K562 (cell line): ENCODE measurements at regions not wholly inside any gene's neighbourhood (a gene's known extent, or its start where the extent isn't known, plus 50 kb on each side); places are given as distances from the start of the nearest gene placed in this dataset.
A peak's percentile ranks its signal among the peaks of the same experiment; 100 is the strongest.

Source experiments
- BRD4 ChIP-seq: fragments of 200-600 bp; sonication (generic); IDR thresholded peaks from 2 replicates; pipeline ENCODE4 v1.6.1; 2017; ENCODE audit warnings: inconsistent platforms
- CBX3 ChIP-seq, 2 experiments: IDR thresholded peaks; 1 replicate in 1 of 2; 2 replicates in 1 of 2; pipeline ENCODE4 v1.6.1; 2012; ENCODE audit warnings: inconsistent platforms in 2 of 2, low read length in 2 of 2, borderline replicate concordance in 1 of 2, control low read depth in 1 of 2
- CHAMP1 ChIP-seq: fragments of 450-650 bp; IDR thresholded peaks from 2 replicates; pipeline ENCODE4 v1.6.1; 2016; ENCODE audit warnings: mild to moderate bottlenecking
- EHMT2 ChIP-seq: fragments of 450-650 bp; IDR thresholded peaks from 2 replicates; pipeline ENCODE4 v1.6.1; 2018; ENCODE audit warnings: antibody characterized with exemption
- GABPA ChIP-seq: fragments of 200-800 bp; sonication (Bioruptor generic); conservative IDR thresholded peaks from 2 replicates; pipeline ENCODE4 v1.6.1; 2016; ENCODE audit warnings: low read depth, missing genetic modification characterization, missing compliant biosample characterization
- GABPB2 ChIP-seq: fragments of 250-450 bp; sonication (Bioruptor Pico); conservative IDR thresholded peaks from 2 replicates; pipeline ENCODE4 v1.5.1; 2021; ENCODE audit warnings: mild to moderate bottlenecking
- GATAD2A ChIP-seq: fragments of 450-650 bp; IDR thresholded peaks from 2 replicates; pipeline ENCODE4 v1.6.1; 2017
- HOXB6 ChIP-seq: fragments of 250-450 bp; sonication (Bioruptor Pico); IDR thresholded peaks from 2 replicates; pipeline ENCODE4 v1.5.1; 2022; ENCODE audit warnings: mild to moderate bottlenecking, borderline replicate concordance
- NR2C2 ChIP-seq, 2 experiments: fragments of 200-800 bp in 1 of 2; sonication (Bioruptor generic) in 1 of 2; sonication (generic) in 1 of 2; formaldehyde crosslinking in 1 of 2; IDR thresholded peaks; 2 replicates each; pipeline versions ENCODE4 v1.6.1 to v1.8.0; 2016 to 2022; ENCODE audit warnings: mild to moderate bottlenecking in 1 of 2, missing compliant biosample characterization in 1 of 2, missing genetic modification characterization in 1 of 2, missing genetic modification reagents in 1 of 2
- POLR2H ChIP-seq: IDR thresholded peaks from 2 replicates; pipeline ENCODE4 v1.6.1; 2016; ENCODE audit warnings: missing genetic modification characterization, low read depth, mild to moderate bottlenecking, control low read depth, missing compliant biosample characterization, moderate library complexity
- SMARCB1 ChIP-seq: IDR thresholded peaks from 2 replicates; pipeline ENCODE4 v1.6.1; 2011; ENCODE audit warnings: improper control_type of control experiment, low read depth; ENCODE audit not compliant: insufficient read length
- YBX1 ChIP-seq: fragments of 450-650 bp; IDR thresholded peaks from 2 replicates; pipeline ENCODE4 v1.7.1; 2016; ENCODE audit warnings: mild to moderate bottlenecking
- ZBTB11 ChIP-seq, 3 experiments: fragments of 200-800 bp in 1 of 3; fragments of 250-450 bp in 1 of 3; fragments of 450-650 bp in 1 of 3; sonication (Bioruptor Pico) in 1 of 3; sonication (Bioruptor generic) in 1 of 3; formaldehyde crosslinking in 1 of 3; IDR thresholded peaks; 2 replicates each; pipeline versions ENCODE4 v1.6.1 to v1.8.0; 2016 to 2022; ENCODE audit warnings: mild to moderate bottlenecking in 2 of 3, missing genetic modification characterization in 2 of 3, missing compliant biosample characterization in 1 of 3, moderate library complexity in 1 of 3
- ZNF449 ChIP-seq: fragments of 250-450 bp; sonication (Bioruptor Pico); IDR thresholded peaks from 2 replicates; pipeline ENCODE4 v1.8.0; 2022; ENCODE audit warnings: moderate library complexity, mild to moderate bottlenecking, inconsistent platforms
- ZNF639 ChIP-seq, 2 experiments: fragments of 200-800 bp in 1 of 2; sonication (Bioruptor generic) in 1 of 2; sonication (generic) in 1 of 2; formaldehyde crosslinking in 1 of 2; IDR thresholded peaks in 1 of 2; conservative IDR thresholded peaks in 1 of 2; 2 replicates each; pipeline versions ENCODE4 v1.5.0 to v1.6.1; 2016 to 2020; ENCODE audit warnings: missing compliant biosample characterization in 1 of 2, missing genetic modification characterization in 1 of 2, missing genetic modification reagents in 1 of 2

- TF ChIP-seq EHMT2 (peak; percentile 83), GABPB2 (no peak), SMARCB1 (no peak), ZNF449 (CRISPR knock-in tag) (0 out of 2 replicates have a peak, but pooled peaks have one; percentile 15), ZNF639 (CRISPR knock-in tag; conservative IDR thresholded peaks at IDR 0.05 in 1 of 2, IDR thresholded peaks at IDR 0.05 in 1 of 2) (peak in 1 of 2 experiments; percentile 67; a peak in 1 of 4 replicates), ZBTB11 (CRISPR knock-in tag; IDR thresholded peaks at IDR 0.05) (peak in 1 of 3 experiments; percentile 54; a peak in 1 of 6 replicates), GATAD2A (no peak), POLR2H (tag) (0 out of 2 replicates have a peak, but pooled peaks have one; percentile 5), YBX1 (no peak), BRD4 (no peak), CBX3 (IDR thresholded peaks at IDR 0.05; ENCODE audit: borderline replicate concordance in 1 of 2, low read length in 2 of 2) (peak in 1 of 2 experiments; percentile 37; a peak in 1 of 3 replicates), HOXB6 (CRISPR knock-in tag) (no peak), NR2C2 (CRISPR knock-in tag; IDR thresholded peaks at IDR 0.05) (no peak), NR2C2 (tag; IDR thresholded peaks at IDR 0.05) (peak; percentile 29), GABPA (tag) (peak; percentile 5; the same call in 1 of the 2 replicates), CHAMP1 (peak; percentile 8; the same call in 1 of the 2 replicates)
These were observed 323.7 kb upstream of the FAM78B start (continued) for GRCh38 chr1:166490437-166490991.
